ENCODE measurements at regions not wholly inside any gene's neighbourhood (a gene's known extent, or its start where the extent isn't known, plus 50 kb on each side); places are given as distances from the start of the nearest gene placed in this dataset.
"Not testable (repeated sequence)": the region's sequence is repeated elsewhere in the genome, so short reads cannot be mapped to it uniquely, and the experiment has no call there.

- TF ChIP-seq GATA1 (IDR thresholded peaks at IDR 0.05; ENCODE audit: low read depth, low read length) (no peak), POLR2A (IDR thresholded peaks at IDR 0.05; ENCODE audit: low read length) (no peak)
- DNase-seq, result no peak
These were observed 233.0 kb downstream of the DKK2 start for GRCh38 chr4:106803083-106803482.

GRCh38 chr4:106801386-106801785 is 234.7 kb downstream of the DKK2 start:
- no peak for TF ChIP-seq GATA1 (IDR thresholded peaks at IDR 0.05; ENCODE audit: low read depth, low read length)
- no peak for TF ChIP-seq POLR2A (IDR thresholded peaks at IDR 0.05; ENCODE audit: low read length)
- no peak for DNase-seq

DNA sequence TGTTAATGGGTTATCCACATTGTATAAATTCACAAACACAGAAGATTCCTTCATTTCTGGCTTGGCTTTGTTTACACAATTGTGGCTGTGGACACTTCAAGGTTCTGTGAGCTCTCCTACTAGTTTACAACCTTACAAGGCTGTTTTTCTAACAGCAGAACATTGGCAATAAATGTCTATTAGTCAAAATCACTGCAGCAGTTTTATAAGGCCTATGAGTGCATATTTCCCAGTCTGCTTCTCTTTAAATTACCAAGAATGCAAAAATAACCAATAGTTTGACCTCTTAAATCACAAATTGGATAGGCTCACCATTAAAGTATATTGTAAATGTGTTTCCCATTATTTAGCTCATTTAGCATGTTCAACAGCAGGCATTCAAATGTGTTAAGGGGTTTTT is 239.2 kb downstream of the DKK2 start:
- no peak for TF ChIP-seq POLR2A (IDR thresholded peaks at IDR 0.05; ENCODE audit: low read length)
- TF ChIP-seq GATA1 (IDR thresholded peaks at IDR 0.05; ENCODE audit: low read depth, low read length), result no peak
- no peak for DNase-seq

DNA sequence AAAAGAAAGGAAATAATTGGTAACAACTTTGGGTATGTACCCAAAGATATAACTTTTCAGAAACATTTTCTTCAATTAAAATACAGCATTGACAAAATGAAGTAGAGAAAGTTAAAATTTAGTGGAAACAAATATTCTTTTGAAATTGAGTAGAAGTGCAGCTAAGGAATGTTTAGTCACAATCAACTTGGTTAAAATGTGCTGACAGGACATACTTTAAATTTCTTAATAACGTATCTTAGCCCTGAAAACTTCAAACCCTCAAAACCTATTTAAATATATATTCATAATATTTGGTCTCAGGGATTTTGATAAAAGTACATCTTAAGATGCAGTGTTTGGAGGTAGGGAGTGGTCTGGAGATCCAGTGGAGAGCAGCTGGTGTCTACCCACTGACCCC is 240.8 kb downstream of the DKK2 start:
- DNase-seq, result no peak
- TF ChIP-seq POLR2A (IDR thresholded peaks at IDR 0.05; ENCODE audit: low read length) (no peak), GATA1 (IDR thresholded peaks at IDR 0.05; ENCODE audit: low read depth, low read length) (no peak)

DNA sequence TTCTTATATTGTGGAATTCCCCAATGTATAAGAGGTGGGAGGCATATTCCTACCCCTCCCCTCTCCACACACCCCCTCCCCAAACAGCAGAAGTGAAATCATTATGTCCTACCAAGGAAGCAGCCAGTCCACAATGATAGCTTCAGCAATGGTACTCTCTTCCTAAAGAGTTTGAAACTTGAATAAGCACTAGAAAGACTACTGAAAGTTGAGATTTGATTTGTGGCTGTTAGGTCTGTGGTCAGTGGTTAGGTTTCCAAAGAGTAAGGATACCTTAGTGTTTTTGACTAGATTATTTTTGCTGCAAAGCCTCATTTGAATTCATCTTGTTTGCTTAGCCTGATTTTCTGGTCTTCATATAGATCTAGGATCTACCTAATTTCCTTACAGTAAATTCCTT is 242.2 kb downstream of the DKK2 start:
- DNase-seq, result no peak
- TF ChIP-seq POLR2A (IDR thresholded peaks at IDR 0.05; ENCODE audit: low read length) (no peak), GATA1 (IDR thresholded peaks at IDR 0.05; ENCODE audit: low read depth, low read length) (no peak)

DNA sequence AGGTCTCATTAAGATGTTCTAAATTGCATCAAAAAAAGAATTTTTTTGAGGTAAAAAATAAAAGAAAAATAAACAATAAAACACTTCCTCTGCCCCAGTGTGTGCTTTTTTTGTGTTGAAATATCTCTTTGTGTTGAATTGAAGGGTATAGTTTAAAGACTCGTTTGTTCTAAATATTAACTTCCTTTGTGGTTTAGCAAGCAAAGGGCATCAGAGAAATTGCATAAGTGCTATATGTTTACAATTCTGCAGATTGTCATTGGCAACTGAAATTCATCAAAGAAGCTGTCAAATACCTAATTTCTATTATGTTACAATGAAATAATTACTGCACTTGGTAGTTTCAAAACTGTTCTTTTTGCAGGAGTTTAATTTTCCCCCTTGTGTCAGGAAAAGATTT is 260.5 kb downstream of the DKK2 start:
- TF ChIP-seq GATA1 (IDR thresholded peaks at IDR 0.05; ENCODE audit: low read depth, low read length) (no peak), POLR2A (IDR thresholded peaks at IDR 0.05; ENCODE audit: low read length) (no peak)
- no peak for DNase-seq

- not testable (repeated sequence) for DNase-seq
These were observed 262.1 kb downstream of the DKK2 start for GRCh38 chr4:106774055-106774454.

DNA sequence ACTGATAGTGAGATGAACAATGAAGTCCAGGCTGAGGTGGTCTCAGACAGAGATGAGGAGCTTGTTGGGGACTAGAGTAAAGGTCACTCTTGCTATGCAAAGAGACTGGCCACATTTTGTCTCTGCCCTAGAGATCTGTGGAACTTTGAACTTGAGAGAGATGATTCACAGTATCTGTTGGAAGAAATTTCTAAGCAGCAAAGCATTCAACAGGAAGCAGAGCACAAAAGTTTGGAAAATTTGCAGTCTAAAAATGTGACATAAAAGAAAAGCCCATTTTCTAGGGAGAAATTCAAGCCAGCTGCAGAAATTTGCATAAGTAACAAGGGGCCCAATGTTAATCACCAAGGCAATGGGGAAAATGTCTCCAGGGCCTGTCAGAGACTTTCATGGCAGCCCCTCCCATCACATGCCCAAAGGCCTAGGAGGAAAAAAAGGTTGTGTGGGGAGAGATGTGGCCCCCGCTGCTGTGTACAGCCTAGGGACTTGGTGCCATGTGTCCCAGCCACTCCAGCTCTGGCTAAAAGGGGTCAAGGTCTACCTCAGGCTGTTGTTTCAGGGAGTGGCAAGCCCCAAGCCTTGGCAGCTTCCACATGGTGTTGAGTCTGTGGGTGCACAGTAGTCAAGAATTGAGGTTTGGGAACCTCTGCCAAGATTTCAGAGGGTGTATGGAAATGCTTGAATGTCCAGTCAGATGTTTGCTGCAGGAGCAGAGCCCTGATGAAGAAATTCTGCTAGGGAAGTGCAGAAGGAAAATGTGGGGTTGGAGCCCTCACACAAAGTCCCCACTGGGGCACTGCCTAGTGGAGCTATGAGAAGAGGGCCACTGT is 262.8 kb downstream of the DKK2 start:
- no peak for DNase-seq
- no peak for TF ChIP-seq POLR2A (IDR thresholded peaks at IDR 0.05; ENCODE audit: low read length)
- no peak for TF ChIP-seq GATA1 (IDR thresholded peaks at IDR 0.05; ENCODE audit: low read depth, low read length)

DNA sequence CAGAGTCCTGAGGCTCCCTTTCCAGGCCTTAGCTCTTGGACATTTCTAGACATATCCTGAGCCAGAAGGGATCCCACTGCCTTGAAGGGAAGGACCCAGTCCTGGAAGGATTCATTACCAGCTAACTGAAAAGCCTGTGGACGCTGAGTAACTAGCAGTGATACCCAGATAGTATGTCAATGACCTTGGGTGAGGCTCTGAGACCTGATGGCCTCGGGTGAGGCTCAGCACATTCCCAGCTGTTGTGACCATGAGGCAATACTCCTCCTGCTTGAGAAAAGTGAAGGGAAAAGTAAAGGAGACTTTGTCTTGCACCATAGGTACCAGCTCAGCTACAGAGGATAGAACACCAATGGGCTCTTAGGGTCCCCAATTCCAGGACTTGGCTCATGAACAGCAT is 268.1 kb downstream of the DKK2 start:
- TF ChIP-seq POLR2A (IDR thresholded peaks at IDR 0.05; ENCODE audit: low read length) (no peak), GATA1 (IDR thresholded peaks at IDR 0.05; ENCODE audit: low read depth, low read length) (no peak)
- no peak for DNase-seq

- DNase-seq, result no peak
- TF ChIP-seq GATA1 (IDR thresholded peaks at IDR 0.05; ENCODE audit: low read depth, low read length) (no peak), POLR2A (IDR thresholded peaks at IDR 0.05; ENCODE audit: low read length) (no peak)
These were observed 269.6 kb downstream of the DKK2 start for GRCh38 chr4:106766519-106766918.

DNA sequence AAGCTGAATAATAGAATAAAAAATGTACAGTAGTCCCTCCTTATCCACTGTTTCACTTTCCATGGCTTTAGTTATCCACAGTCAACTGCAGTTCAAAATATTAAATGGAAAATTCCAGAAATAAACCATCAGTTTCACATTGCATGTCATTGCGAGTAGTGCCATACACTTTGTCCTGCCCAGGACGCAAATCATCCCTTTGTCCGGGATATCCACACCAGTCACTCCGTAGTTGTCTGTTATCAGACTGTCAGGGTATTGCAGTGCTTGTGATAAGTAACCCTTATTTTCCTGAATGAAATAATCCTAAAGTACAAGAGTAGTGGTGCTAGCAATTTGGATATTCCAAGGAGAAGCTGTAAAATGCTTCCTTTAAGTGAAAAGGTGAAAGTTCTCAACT is 271.3 kb downstream of the DKK2 start:
- no peak for DNase-seq
- TF ChIP-seq GATA1 (IDR thresholded peaks at IDR 0.05; ENCODE audit: low read depth, low read length) (no peak), POLR2A (IDR thresholded peaks at IDR 0.05; ENCODE audit: low read length) (no peak)

DNA sequence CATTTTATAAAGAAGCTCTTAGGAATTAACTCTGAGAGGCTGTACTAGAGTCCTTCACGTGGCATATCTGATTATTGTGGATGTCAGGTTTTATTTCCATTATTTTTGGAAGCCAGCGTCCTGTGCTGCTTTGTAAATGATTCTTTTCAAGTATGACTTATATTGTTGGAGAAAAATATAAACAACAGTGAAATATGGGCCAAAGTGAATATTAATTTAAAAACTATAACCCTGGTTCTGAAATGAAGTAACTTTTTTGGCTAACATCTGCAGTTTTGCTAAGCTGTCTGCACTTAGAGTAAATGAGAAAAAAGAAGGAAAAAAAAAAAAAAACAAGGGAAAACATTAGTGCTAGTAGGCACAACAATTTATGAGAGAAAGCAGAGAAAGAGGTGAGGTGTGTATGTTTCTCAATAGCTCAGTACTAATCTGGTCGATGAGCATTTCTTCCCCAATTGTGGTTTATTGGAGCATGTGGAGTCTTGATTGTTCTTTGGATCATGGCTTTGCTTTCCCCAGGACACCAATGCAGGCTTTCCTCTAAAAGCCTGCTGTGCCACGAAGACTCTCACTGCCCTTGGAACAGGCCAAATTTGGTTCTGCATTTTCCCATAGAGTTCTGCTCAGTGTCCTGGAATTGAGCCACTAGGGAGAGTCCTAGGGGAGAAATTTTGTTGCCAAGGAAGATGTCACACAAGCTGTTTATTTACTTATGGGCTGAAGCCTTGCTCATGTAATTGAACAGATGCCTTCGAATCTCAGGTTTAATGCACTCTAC is 273.3 kb downstream of the DKK2 start:
- TF ChIP-seq POLR2A (IDR thresholded peaks at IDR 0.05; ENCODE audit: low read length), result no peak
- TF ChIP-seq GATA1 (IDR thresholded peaks at IDR 0.05; ENCODE audit: low read depth, low read length), result no peak
- DNase-seq, result no peak

DNA sequence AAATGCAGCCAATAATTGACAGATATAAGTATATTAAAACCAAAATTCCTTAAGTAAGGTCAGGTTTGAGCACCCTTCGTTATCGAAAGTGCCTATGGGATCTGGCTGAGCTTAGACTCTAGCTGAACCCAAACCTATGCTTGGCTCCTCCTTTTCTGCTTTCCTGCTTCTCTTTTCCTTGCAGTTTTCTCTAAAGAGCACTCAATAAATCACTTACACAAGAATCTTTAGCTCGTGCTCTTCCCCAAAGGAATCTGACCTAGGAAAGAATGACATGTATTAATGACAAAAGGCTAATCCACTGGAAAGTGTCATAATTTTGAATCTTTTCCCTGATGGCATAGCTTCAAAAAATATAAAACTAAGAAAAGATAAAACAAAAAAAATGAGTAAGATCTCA is 282.7 kb downstream of the DKK2 start:
- TF ChIP-seq POLR2A (IDR thresholded peaks at IDR 0.05; ENCODE audit: low read length), result no peak
- no peak for TF ChIP-seq GATA1 (IDR thresholded peaks at IDR 0.05; ENCODE audit: low read depth, low read length)
- no peak for DNase-seq

DNA sequence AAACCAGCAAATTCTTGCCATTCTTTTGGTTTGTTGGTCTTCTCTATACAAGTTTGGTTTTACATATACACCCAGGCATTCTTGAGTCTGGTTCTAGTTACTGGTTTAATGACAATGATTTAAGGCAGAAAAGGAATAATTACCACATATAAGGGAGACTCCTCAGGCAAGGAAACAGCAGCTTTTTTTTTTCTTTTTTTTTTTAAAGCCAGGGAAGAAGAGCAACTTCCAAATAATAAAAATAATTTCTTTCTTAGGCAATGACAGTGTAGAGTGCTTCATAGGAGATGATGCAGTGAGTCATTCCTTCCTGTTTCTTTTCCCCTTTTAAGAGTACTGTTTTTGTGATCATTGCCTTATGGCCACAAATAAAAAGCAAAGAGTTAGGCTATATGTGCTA is 289.7 kb downstream of the DKK2 start:
- no peak for DNase-seq
- no peak for TF ChIP-seq POLR2A (IDR thresholded peaks at IDR 0.05; ENCODE audit: low read length)
- no peak for TF ChIP-seq GATA1 (IDR thresholded peaks at IDR 0.05; ENCODE audit: low read depth, low read length)

- TF ChIP-seq GATA1 (IDR thresholded peaks at IDR 0.05; ENCODE audit: low read depth, low read length), result no peak
- no peak for TF ChIP-seq POLR2A (IDR thresholded peaks at IDR 0.05; ENCODE audit: low read length)
- no peak for DNase-seq
These were observed 298.0 kb downstream of the DKK2 start for GRCh38 chr4:106738121-106738520.
